HG02938 (cell line): ENCODE measurements at regions not wholly inside any gene's neighbourhood (a gene's known extent, or its start where the extent isn't known, plus 50 kb on each side); places are given as distances from the start of the nearest gene placed in this dataset.
"Not testable (repeated sequence)": the region's sequence is repeated elsewhere in the genome, so short reads cannot be mapped to it uniquely, and the experiment has no call there.

ENCODE experiments used
- ATAC-seq: cut with Tn5 transposase; IDR thresholded peaks from one replicate; pipeline ENCODE4 v1.9.1; 2021; ENCODE audit warnings: mild to moderate bottlenecking, moderate library complexity; ENCODE audit not compliant: unreplicated experiment

DNA sequence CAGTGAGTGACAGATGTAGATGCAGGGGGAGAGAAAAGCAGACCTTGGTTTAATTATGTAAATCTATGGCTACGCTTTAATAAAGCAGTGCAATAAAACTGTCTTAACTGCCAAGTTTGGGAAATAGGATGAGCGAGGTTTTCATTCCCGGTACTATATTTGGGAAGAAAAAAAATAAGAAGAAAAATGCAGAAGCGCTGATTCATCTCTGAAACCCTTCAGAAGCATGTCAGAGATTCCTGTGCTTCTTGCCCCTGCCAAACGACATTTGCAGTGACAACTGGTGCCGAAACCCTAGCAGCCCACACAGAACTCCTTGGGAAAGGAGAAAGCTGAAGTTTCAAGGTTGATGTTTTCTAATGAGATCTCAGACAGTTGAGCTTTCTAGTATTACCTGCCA is 380.7 kb downstream of the REEP3 start:
- ATAC-seq: no peak

- no peak for ATAC-seq
These were observed 389.6 kb downstream of the REEP3 start for GRCh38 chr10:63910806-63911205.

DNA sequence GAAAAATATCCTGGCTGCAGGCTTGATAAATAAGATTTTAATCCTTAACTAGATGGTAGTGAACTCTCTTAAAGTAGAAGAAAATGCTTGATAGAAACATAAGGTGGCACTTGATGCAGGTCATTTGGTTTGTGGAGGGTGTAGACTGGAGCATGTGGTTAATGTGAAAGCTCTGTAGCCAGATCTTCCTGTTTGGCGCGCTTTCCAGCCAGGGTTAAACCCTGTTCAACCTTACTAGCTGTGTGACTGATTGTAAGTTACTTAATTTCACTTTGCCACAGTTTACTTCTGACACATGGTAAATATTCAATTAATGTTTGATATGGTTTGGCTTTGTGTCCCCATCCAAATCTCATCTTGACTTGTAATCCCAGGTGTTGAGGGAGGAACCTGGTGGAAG is 394.0 kb downstream of the REEP3 start:
- ATAC-seq: no peak

- ATAC-seq: no peak
These were observed 396.2 kb downstream of the REEP3 start for GRCh38 chr10:63917363-63917762.

- ATAC-seq: no peak
These were observed 398.5 kb downstream of the REEP3 start for GRCh38 chr10:63919575-63920279.

DNA sequence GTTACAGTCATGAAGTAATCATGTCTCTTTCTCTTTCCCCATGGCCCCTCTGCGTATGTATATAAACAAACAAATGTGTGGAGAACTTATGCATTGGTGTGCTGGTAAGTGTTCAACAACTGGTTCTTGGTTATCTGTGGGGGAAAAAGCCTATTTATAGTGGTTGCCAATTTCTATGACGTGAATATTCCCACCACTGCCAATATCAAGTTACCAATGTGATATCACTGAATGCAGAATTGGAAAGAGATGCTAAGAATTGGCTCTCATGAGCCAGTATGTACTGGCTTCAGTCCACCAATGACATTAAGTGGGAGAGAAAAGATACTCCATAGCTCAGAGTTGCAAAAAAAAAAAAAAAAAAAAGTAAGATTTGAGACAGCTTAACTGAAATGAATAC is 399.7 kb downstream of the REEP3 start:
- no peak for ATAC-seq

- no peak for ATAC-seq
These were observed 400.8 kb downstream of the REEP3 start for GRCh38 chr10:63921908-63922467.

DNA sequence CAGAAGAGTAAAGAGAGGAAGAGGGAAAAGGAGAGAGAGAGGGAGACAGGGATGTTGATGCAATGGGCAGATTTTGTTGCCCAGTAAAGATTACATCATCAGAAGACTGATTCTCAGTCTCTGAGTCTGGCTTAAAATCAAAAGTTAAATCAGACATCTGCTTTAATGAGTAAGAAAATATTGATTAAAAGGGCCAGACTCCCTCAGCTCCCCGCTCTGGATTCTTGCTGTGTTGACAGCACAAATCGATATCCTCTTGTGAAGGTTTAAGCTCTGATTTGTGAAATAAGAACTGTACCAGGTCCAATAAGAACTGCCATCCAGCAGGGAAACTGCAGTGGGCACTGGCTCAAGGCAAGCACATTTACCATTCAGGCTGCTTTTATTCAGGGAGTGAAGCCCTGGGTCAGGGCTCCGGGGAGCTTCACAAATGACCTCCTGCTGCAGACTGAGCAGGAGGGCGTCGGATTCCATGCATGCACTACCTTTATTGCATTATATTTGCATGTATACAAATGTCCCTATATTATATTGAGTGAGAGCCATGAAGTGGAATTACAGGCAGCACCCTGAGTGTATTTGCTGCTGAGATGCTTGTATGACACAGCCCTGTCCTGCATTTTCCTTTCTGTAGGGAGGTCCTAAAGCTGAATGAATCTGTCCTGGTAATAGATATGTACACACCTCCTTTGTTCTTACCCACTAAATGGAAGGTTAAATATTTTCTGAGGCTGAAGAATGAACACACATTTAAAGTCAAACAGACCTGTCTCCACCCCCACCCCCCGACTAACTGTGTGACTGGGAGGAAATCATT is 401.5 kb downstream of the REEP3 start:
- ATAC-seq: no peak

- ATAC-seq: no peak
These were observed 408.7 kb downstream of the REEP3 start for GRCh38 chr10:63929831-63930467.

- ATAC-seq: no peak
These were observed 409.4 kb downstream of the REEP3 start for GRCh38 chr10:63930584-63930983.

DNA sequence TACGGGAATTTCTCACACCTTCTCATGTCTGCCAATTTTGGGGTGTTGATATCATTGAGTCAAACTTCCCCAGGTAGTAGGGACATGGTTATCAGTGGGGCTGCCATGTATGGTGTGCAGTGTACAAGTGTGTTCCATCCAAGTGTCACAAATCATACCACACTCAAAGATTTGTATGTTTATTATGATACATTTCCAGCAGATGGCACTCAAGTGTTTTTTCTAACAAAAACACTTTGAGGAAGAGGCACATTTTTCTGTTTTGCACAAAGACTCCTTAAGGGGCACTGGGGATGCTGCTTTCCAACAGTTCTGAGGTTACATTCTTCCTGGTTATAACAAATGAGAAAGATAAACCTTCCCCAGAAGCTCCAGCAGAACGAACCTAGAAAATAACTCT is 414.5 kb downstream of the REEP3 start:
- ATAC-seq: peak; percentile 52

DNA sequence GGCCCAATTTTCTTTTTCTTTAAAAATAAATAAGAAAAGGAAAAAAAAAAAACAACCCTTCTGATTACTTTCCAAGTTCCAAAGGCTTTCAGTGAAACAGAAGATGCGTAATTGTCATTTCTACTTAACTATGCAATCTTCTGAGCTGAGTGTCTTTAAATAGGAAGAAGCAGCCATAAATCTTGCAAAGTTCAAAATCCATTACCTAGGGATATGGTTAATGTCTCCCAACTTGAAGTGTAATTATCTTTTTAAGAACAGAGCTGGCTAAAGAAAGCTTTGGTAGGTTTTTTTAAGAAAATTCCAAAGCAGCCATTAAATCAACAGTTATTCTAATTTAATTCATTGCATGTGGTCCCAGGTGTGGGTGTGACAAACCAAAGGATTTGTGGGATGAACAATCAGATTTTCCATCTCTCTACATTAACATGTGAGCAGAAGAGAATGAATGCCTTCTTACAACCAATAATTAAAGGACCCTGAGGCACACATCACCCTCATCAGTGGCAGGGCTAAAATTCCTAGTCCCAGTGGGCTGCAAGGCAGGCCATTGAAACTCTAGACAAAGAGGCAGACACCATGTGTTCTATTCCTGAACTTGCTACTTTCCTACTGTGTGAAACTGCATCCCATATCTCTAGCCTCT is 419.2 kb downstream of the REEP3 start:
- ATAC-seq: no peak

GRCh38 chr10:63964406-63964805 is 443.2 kb downstream of the REEP3 start:
- no peak for ATAC-seq

DNA sequence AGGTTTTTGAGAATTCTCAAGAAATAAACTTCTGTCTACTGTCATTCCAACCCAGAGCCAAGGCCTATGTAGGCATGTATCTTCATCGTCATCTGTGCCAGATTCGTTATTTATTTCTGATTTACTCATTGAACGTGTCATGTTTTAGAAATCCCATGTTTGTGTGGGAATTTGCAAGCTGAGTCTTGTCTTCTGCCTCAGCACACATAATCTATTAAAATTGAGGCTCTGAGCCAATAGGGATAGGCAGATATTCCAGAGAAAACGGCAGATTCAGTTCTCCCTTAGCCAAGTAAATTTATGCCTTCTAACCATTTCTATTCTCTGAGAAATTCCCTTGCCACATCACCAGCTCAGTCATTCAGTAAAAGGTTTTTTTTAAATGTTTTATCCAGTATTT is 444.6 kb downstream of the REEP3 start:
- ATAC-seq: no peak

DNA sequence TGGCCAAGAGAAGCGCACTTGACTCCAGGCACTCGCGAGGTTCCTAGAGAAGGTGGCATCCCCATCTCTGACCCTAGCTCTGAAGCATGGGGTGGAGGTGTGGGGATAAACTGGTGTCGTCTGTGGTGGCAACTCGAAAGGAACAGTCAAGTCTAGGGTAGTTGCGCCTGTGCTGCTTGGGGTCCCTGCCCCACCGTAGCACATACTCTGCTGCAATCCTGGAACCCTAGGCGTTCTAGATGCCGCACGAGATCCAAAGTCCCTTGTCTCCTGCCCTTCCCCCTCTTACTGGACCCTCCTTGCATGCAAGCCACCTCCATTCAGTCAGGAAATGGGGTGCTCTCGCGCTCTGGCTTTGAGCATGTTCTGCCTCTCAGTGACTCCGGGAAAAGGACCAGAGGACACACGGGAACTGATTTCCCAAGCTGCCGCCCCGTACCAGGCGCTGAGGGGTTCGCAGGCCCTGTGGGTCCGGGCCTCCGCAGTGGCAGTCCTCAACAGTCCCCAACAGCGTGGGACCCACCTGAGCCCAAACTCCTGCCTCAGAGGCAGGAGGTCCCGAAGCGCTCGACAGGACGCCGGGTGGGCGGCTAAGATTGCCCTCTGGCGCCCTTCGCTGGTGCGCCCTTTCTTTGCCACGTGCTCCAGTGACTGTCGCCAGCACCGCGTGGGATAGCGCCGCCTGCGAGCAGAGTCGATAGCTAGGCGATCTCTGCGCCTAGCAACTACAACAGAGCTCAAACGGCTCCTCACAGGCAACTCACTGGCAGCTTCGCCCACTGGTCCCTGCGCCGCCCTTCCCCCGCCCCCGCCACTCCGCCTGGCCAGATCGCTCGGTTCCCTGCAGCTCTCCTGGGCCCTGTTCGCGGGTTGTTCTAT is 452.0 kb downstream of the REEP3 start:
- no peak for ATAC-seq

DNA sequence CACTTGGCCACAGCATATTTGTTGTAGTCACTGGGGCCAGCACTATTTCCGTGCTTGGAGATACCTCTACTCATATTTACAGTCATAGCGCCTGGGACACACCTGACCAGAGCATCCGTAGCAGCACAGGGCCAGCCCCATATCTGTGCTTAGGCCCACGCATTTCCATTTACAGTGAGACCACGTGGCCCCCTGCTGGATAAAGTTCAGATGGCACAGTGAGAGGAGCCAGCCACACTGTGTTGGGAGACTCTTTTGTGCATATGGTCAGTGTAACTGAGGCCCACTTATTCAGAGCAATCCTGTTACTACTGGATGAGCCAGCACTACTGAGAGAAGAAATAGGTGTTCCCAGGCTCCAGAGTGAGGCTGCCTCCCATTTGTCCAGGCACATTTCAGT is 455.3 kb downstream of the REEP3 start:
- ATAC-seq: peak; percentile 88

DNA sequence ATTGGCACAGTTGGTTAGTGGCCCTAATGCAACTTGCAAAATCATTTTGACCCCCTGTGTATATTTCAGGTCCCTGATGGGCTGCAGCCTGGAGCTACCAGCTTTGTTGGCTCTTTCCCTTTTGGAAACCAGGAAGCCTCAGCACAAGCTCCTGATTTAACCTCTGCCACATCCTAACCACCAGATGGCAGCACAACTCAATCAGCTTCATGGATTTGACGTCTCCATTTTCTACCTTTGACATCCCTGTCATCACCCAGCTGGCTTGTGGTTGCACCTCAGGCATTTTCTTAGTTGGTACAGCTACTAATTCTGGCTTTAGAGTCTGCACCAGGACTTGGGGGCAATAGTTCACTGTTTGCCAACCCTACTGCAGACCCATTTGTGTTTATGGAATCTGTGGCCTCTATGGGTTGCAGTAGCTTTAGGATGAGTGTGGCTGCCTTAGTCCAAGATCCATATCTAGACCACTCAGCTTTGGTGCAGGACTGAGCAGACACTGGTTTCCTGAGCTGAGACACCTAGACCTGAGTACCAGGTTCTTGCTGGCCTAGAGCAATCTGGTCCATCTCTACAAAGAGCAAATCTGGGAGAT is 456.2 kb downstream of the REEP3 start:
- ATAC-seq: peak; percentile 68

DNA sequence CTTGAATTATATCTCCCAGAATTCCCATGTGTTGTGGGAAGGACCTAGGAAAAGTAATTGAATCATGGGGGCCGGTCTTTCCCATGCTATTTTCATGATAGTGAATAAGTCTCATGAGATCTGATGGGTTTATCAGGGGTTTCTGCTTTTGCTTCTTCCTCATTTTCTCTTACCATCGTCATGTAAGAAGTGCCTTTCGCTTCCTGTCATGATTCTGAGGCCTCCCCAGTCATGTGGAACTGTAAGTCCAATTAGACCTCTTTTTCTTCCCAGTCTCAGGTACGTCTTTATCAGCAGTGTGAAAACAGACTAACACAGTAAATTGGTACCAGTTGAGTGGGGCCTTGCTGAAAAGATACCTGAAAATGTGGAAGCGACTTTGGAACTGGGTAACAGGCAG is 459.7 kb downstream of the REEP3 start:
- ATAC-seq: not testable (repeated sequence)

DNA sequence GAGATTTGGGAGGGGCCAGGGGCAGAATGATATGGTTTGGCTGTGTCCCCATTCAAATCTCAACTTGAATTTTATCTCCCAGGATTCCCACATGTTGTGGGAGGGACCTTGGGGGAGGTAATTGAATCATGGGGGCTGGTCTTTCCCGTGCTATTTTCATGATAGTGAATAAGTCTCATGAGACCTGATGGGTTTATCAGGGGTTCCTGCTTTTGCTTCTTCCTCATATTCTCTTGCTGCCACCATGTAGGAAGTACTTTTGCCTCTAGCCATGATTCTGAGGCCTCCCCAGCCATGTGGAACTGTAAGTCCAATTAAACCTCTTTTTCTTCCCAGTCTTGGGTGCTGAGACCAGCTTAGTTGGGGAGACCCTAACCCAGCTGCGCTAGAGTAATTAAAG is 462.9 kb downstream of the REEP3 start:
- ATAC-seq: not testable (repeated sequence)

GRCh38 chr10:63986536-63986935 is 465.3 kb downstream of the REEP3 start:
- no peak for ATAC-seq
